ENCODE measurements at regions not wholly inside any gene's neighbourhood (a gene's known extent, or its start where the extent isn't known, plus 50 kb on each side); places are given as distances from the start of the nearest gene placed in this dataset.

DNA sequence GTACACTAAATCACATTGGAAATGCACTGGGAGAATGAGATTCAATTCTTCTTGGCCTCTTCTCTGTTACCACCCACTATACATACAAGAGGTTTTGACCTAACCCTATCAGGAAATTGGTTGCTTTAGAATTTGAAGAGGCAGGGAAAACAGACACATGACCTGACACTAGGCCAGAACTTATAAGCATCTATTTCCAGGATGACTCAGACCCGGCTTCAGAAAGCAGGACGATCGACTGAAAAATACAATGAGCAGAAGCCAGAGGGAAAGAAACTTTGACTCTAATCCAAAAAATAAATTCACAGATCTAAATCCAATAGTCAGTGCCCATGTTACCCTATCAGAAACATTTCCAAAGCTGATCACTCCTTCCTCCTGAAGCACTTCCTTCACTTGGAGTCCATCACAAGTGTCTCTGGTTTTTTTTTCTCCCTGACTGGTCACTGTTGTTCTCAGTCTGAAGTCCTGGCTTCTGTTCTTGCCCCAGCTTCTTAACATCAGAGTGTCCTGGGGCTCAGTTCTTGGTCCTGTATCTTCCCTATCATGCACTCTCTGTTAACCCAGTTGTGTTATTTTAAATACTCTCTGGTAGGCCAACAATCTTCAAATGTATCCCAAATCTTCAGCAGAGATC lies 133.6 kb downstream of the P2RY1 start:
- ChIA-PET POLR2A (no interaction called here), CTCF (no interaction called here)
- no peaks in the 10 kb centered on the region for H4K20me1 ChIP-seq (replicated peaks; ENCODE audit: control insufficient read depth, extremely low read depth, insufficient read depth, low read length)
- H3K9me1 ChIP-seq (replicated peaks; ENCODE audit: control insufficient read depth, extremely low read depth, insufficient read depth, low read length), result no peaks in the 10 kb centered on the region
- no peaks in the 10 kb centered on the region for H3K36me3 ChIP-seq (ENCODE audit: control insufficient read depth in 2 of 2, extremely low read depth in 1 of 2, insufficient read depth in 2 of 2, low read length in 2 of 2)
- TF ChIP-seq GATA2 (IDR thresholded peaks at IDR 0.05; ENCODE audit: insufficient read depth, insufficient read length, low read depth, low read length), result no peak
- TF ChIP-seq EZH2 (IDR thresholded peaks at IDR 0.05; ENCODE audit: borderline replicate concordance, low read depth, low read length, severe bottlenecking), result no peak
- TF ChIP-seq, protein P1, sequence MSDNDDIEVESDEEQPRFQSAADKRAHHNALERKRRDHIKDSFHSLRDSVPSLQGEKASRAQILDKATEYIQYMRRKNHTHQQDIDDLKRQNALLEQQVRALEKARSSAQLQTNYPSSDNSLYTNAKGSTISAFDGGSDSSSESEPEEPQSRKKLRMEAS (IDR thresholded peaks at IDR 0.05; ENCODE audit: insufficient read depth, insufficient read length), result no peak
- no peak for TF ChIP-seq MYC (IDR thresholded peaks at IDR 0.05; ENCODE audit: low read depth, low read length)
- TF ChIP-seq POLR2A (IDR thresholded peaks at IDR 0.05; ENCODE audit: low read depth, low read length), result no peak
- peak; percentile 34 for TF ChIP-seq JUN (IDR thresholded peaks at IDR 0.05; ENCODE audit: borderline replicate concordance, insufficient read depth, insufficient read length, low read depth)
- no peak for TF ChIP-seq POLR2AphosphoS5 (IDR thresholded peaks at IDR 0.05; ENCODE audit: insufficient read depth, low read depth, low read length)
- peak; percentile 52 for TF ChIP-seq FOS (IDR thresholded peaks at IDR 0.05; ENCODE audit: borderline replicate concordance, insufficient read depth, low read length)
- TF ChIP-seq, protein P2, sequence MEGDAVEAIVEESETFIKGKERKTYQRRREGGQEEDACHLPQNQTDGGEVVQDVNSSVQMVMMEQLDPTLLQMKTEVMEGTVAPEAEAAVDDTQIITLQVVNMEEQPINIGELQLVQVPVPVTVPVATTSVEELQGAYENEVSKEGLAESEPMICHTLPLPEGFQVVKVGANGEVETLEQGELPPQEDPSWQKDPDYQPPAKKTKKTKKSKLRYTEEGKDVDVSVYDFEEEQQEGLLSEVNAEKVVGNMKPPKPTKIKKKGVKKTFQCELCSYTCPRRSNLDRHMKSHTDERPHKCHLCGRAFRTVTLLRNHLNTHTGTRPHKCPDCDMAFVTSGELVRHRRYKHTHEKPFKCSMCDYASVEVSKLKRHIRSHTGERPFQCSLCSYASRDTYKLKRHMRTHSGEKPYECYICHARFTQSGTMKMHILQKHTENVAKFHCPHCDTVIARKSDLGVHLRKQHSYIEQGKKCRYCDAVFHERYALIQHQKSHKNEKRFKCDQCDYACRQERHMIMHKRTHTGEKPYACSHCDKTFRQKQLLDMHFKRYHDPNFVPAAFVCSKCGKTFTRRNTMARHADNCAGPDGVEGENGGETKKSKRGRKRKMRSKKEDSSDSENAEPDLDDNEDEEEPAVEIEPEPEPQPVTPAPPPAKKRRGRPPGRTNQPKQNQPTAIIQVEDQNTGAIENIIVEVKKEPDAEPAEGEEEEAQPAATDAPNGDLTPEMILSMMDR (IDR thresholded peaks at IDR 0.05; ENCODE audit: extremely low read depth in 1 of 2, insufficient read depth in 1 of 2, low read depth in 1 of 2, low read length in 2 of 2), result no peak
- FAIRE-seq (peak; percentile 73), DNase-seq (ENCODE audit: low read depth, low spot score) (peak; percentile 83)
- dilution Hi-C loops (cut with MboI; ENCODE audit: extremely low pct_ligation_motif_present, low sequenced_read_pairs) (no loop called here), intact Hi-C loops (cut with micrococcal nuclease) (loop anchor here (5.0 kb wide), 1 partner anchor 371 kb away; no protein-coding TSS in a partner anchor)
- H3K9ac ChIP-seq (replicated peaks; ENCODE audit: extremely low read depth, insufficient read depth, low read length), result no peak overlapping the region
- H3K27me3 ChIP-seq (ENCODE audit: control insufficient read depth in 2 of 2, insufficient read depth in 2 of 2, low read length in 2 of 2), result no peaks in the 10 kb centered on the region
- H2AFZ ChIP-seq (ENCODE audit: low read depth, low read length), result peak overlapping the region; percentile 4
- H3K27ac ChIP-seq (ENCODE audit: insufficient read depth, low read depth, low read length), result no peak overlapping the region
- BruUV-seq (replicated peaks), result no TSS peak
- H3K4me2 ChIP-seq (ENCODE audit: insufficient read depth, low read length), result peak overlapping the region; percentile 11
- H3K4me3 ChIP-seq (replicated peaks in 1 of 3; ENCODE audit: insufficient read depth in 1 of 3, low read depth in 1 of 3, low read length in 3 of 3), result no peak overlapping the region
- peaks cover 17% of the 10 kb centered on the region for H3K4me1 ChIP-seq (ENCODE audit: control insufficient read depth, extremely low read depth, insufficient read depth, low read length)
- no peaks in the 10 kb centered on the region for H3K9me3 ChIP-seq (replicated peaks; ENCODE audit: control insufficient read depth, insufficient read depth, low read length)
- no peaks in the 10 kb centered on the region for H3K79me2 ChIP-seq (ENCODE audit: control insufficient read depth, insufficient read depth, low read length)
